ENCODE measurements at regions not wholly inside any gene's neighbourhood (a gene's known extent, or its start where the extent isn't known, plus 50 kb on each side); places are given as distances from the start of the nearest gene placed in this dataset.

GRCh38 chr15:35932531-35932930, 386.6 kb upstream of the DPH6 start:
- DNase-seq (ENCODE audit: extremely low read depth, insufficient read length), result no peak
- Histone ChIP-seq H3K4me3 (replicated peaks; ENCODE audit: low read depth, low read length) (no peak overlapping the region), H3K27me3 (replicated peaks; ENCODE audit: control insufficient read depth, insufficient read depth, low read length) (no peaks in the 10 kb centered on the region), H3K36me3 (ENCODE audit: control insufficient read depth, insufficient read depth, low read length) (no peaks in the 10 kb centered on the region)
- no peak for TF ChIP-seq CTCF (IDR thresholded peaks at IDR 0.05; ENCODE audit: insufficient read depth, low read length, poor library complexity, severe bottlenecking)

- Histone ChIP-seq H3K4me3 (replicated peaks; ENCODE audit: low read depth, low read length) (no peak overlapping the region), H3K36me3 (ENCODE audit: control insufficient read depth, insufficient read depth, low read length) (no peaks in the 10 kb centered on the region), H3K27me3 (replicated peaks; ENCODE audit: control insufficient read depth, insufficient read depth, low read length) (no peaks in the 10 kb centered on the region)
- DNase-seq (ENCODE audit: extremely low read depth, insufficient read length), result no peak
- no peak for TF ChIP-seq CTCF (IDR thresholded peaks at IDR 0.05; ENCODE audit: insufficient read depth, low read length, poor library complexity, severe bottlenecking)
These were observed 387.6 kb upstream of the DPH6 start for GRCh38 chr15:35933531-35933930.

- no peak for DNase-seq (ENCODE audit: extremely low read depth, insufficient read length)
- Histone ChIP-seq H3K4me3 (replicated peaks; ENCODE audit: low read depth, low read length) (no peak overlapping the region), H3K36me3 (ENCODE audit: control insufficient read depth, insufficient read depth, low read length) (no peaks in the 10 kb centered on the region), H3K27me3 (replicated peaks; ENCODE audit: control insufficient read depth, insufficient read depth, low read length) (no peaks in the 10 kb centered on the region)
- no peak for TF ChIP-seq CTCF (IDR thresholded peaks at IDR 0.05; ENCODE audit: insufficient read depth, low read length, poor library complexity, severe bottlenecking)
These were observed 388.6 kb upstream of the DPH6 start for GRCh38 chr15:35934383-35935049.

- Histone ChIP-seq H3K4me3 (replicated peaks; ENCODE audit: low read depth, low read length) (no peak overlapping the region), H3K27me3 (replicated peaks; ENCODE audit: control insufficient read depth, insufficient read depth, low read length) (no peaks in the 10 kb centered on the region), H3K36me3 (ENCODE audit: control insufficient read depth, insufficient read depth, low read length) (no peaks in the 10 kb centered on the region)
- no peak for TF ChIP-seq CTCF (IDR thresholded peaks at IDR 0.05; ENCODE audit: insufficient read depth, low read length, poor library complexity, severe bottlenecking)
- no peak for DNase-seq (ENCODE audit: extremely low read depth, insufficient read length)
These were observed 390.3 kb upstream of the DPH6 start for GRCh38 chr15:35936284-35936683.

- Histone ChIP-seq H3K4me3 (replicated peaks; ENCODE audit: low read depth, low read length) (no peak overlapping the region), H3K27me3 (replicated peaks; ENCODE audit: control insufficient read depth, insufficient read depth, low read length) (no peaks in the 10 kb centered on the region), H3K36me3 (ENCODE audit: control insufficient read depth, insufficient read depth, low read length) (no peaks in the 10 kb centered on the region)
- TF ChIP-seq CTCF (IDR thresholded peaks at IDR 0.05; ENCODE audit: insufficient read depth, low read length, poor library complexity, severe bottlenecking), result no peak
- DNase-seq (ENCODE audit: extremely low read depth, insufficient read length), result no peak
These were observed 391.4 kb upstream of the DPH6 start for GRCh38 chr15:35937380-35937779.
